ENCODE measurements at regions not wholly inside any gene's neighbourhood (a gene's known extent, or its start where the extent isn't known, plus 50 kb on each side); places are given as distances from the start of the nearest gene placed in this dataset.
"Not testable (repeated sequence)": the region's sequence is repeated elsewhere in the genome, so short reads cannot be mapped to it uniquely, and the experiment has no call there.

DNA sequence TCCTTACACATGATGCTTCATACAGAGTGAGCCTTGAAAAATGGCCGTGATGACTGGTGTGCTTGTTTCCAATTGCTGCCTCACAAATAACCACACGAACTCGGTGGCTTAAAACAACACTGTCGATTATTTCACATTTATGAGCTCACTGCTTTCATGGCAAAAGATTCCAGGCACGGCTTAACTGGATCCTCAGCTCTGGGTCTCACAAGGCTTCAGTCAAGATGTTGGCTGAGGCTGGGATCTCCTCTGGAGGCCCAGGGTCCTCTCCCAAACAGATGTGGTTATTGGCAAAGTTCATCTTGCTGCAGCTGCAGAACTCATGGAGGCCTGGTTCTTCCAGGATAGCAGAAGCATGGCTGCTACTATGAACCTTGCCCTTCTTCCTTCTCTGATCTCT, 144.6 kb downstream of the TFAP2C start:
- 98% methylated on average over 5 of the region's 5 CpGs for WGBS
- Histone ChIP-seq H3K9me3 (ENCODE audit: insufficient read depth, low read depth, low read length) (no peaks in the 10 kb centered on the region), H3K4me3 (ENCODE audit: low read length) (no peak overlapping the region), H3K9ac (ENCODE audit: low read depth, low read length) (no peak overlapping the region), H3K27me3 (ENCODE audit: insufficient read depth, low read length) (no peaks in the 10 kb centered on the region), H3K4me1 (ENCODE audit: insufficient read depth, low read length) (peaks cover 22% of the 10 kb centered on the region), H3K27ac (ENCODE audit: low read depth, low read length) (no peak overlapping the region), H3K36me3 (ENCODE audit: insufficient read depth, low read length) (no peaks in the 10 kb centered on the region)

DNA sequence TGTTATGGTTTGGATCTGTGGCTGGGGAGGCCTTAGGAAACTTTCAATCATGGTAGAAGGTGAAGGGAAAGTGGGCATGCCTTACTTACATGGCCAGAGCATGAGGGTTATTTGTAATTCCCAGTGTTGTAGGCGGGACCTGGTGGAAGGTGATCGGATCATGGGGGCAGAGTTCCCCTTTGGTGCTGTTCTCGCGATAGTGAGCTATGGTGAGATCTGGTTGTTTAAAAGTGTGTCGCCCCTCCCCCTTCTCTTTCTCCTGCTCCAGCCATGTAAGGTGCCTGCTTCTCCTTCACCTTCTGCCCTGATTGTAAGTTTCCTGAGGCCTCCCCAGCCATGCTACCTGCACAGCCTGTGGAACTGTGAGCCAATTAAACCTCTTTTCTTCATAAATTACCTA, 145.8 kb downstream of the TFAP2C start:
- H3K4me3 ChIP-seq (ENCODE audit: low read length): no peak overlapping the region
- WGBS: 84% methylated on average over 3 of the region's 5 CpGs
- H3K9ac ChIP-seq (ENCODE audit: low read depth, low read length): no peak overlapping the region
- H3K9me3 ChIP-seq (ENCODE audit: insufficient read depth, low read depth, low read length): no peaks in the 10 kb centered on the region
- H3K4me1 ChIP-seq (ENCODE audit: insufficient read depth, low read length): peaks cover 22% of the 10 kb centered on the region
- H3K36me3 ChIP-seq (ENCODE audit: insufficient read depth, low read length): no peaks in the 10 kb centered on the region
- no peak overlapping the region for H3K27ac ChIP-seq (ENCODE audit: low read depth, low read length)
- no peaks in the 10 kb centered on the region for H3K27me3 ChIP-seq (ENCODE audit: insufficient read depth, low read length)

DNA sequence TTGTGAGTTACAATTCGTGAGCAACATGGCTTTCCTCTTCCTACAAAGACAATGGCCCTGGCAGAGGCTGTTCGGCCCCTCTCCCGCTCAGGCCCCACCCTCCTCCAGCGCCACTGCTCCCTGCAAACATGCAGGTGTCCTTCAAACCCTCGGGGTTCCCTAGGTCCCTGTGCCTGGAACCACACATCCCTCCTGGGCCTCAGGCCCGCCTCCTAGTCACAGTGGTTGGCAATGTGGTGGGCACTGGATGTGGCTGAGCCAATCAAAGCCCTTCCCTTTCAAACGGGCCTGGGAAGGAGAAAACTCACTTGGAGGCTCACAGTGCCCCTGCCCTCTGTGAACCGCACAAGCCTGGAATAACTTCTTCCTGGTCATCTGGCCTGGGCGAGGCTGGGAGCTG, 147.2 kb downstream of the TFAP2C start:
- WGBS: 78% methylated on average over 9 of the region's 9 CpGs

DNA sequence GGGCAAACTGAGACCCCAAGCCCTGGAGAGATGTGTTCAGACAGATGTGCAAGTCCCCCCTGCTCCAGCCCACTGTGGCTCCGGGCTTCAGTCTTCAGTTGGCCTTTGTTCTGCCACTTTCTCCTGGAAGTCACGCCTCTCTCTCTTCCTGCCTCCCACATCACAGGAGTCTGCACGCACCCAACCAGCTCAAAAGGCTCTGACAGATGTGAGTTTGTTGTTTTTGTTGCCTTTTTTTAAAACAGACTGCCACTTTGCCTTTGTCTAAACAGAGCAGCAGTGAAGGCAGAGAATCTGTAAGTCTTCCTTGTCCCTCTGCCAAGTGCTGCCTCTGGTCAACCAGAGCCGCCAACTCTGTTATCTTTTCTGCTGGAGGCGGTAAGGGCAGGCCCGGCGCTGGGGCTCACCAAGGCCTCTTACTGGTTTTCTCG, 149.7 kb downstream of the TFAP2C start:
- H3K9ac ChIP-seq (ENCODE audit: low read depth, low read length): no peak overlapping the region
- 61% methylated on average over 7 of the region's 8 CpGs for WGBS

More for the DNA sequence above, 147.2 kb downstream of the TFAP2C start:
- Histone ChIP-seq H3K27me3 (ENCODE audit: insufficient read depth, low read length) (no peaks in the 10 kb centered on the region), H3K9me3 (ENCODE audit: insufficient read depth, low read depth, low read length) (no peaks in the 10 kb centered on the region), H3K4me3 (ENCODE audit: low read length) (no peak overlapping the region), H3K9ac (ENCODE audit: low read depth, low read length) (no peak overlapping the region), H3K36me3 (ENCODE audit: insufficient read depth, low read length) (no peaks in the 10 kb centered on the region), H3K27ac (ENCODE audit: low read depth, low read length) (no peak overlapping the region), H3K4me1 (ENCODE audit: insufficient read depth, low read length) (peaks cover 22% of the 10 kb centered on the region)

GRCh38 chr20:56779452-56780143, 150.5 kb downstream of the TFAP2C start:
- H3K4me3 ChIP-seq (ENCODE audit: low read length): no peak overlapping the region
- WGBS: 63% methylated on average over 10 of the region's 11 CpGs
- H3K27me3 ChIP-seq (ENCODE audit: insufficient read depth, low read length): no peaks in the 10 kb centered on the region
- no peaks in the 10 kb centered on the region for H3K9me3 ChIP-seq (ENCODE audit: insufficient read depth, low read depth, low read length)
- no peak overlapping the region for H3K27ac ChIP-seq (ENCODE audit: low read depth, low read length)
- no peak overlapping the region for H3K9ac ChIP-seq (ENCODE audit: low read depth, low read length)
- H3K36me3 ChIP-seq (ENCODE audit: insufficient read depth, low read length): no peaks in the 10 kb centered on the region
- peaks cover 14% of the 10 kb centered on the region for H3K4me1 ChIP-seq (ENCODE audit: insufficient read depth, low read length)

More for the DNA sequence above, 149.7 kb downstream of the TFAP2C start:
- Histone ChIP-seq H3K27ac (ENCODE audit: low read depth, low read length) (no peak overlapping the region), H3K9me3 (ENCODE audit: insufficient read depth, low read depth, low read length) (no peaks in the 10 kb centered on the region), H3K4me1 (ENCODE audit: insufficient read depth, low read length) (peaks cover 14% of the 10 kb centered on the region), H3K36me3 (ENCODE audit: insufficient read depth, low read length) (no peaks in the 10 kb centered on the region), H3K4me3 (ENCODE audit: low read length) (no peak overlapping the region), H3K27me3 (ENCODE audit: insufficient read depth, low read length) (no peaks in the 10 kb centered on the region)

DNA sequence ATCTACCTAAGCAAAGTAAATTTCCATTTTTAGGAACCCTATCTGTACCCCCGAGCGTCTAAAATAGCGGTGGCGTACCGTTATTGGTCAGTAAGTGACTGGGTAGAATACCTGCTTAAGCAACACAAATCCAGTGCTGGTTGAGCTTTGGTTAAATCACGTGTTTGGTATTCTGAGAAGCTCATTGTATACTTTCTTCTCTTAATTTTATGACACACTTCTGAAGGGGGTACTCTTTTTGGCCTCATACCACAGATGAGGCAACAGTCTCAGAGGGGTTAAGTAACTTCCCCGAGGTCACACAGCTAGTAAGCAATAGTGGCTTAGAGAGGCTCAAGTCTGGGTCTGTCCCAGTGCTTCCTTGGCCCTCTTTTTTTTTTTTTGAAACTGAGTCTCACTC, 151.2 kb downstream of the TFAP2C start:
- WGBS: 82% methylated on average over 7 of the region's 7 CpGs
- Histone ChIP-seq H3K4me3 (ENCODE audit: low read length) (no peak overlapping the region), H3K36me3 (ENCODE audit: insufficient read depth, low read length) (no peaks in the 10 kb centered on the region), H3K4me1 (ENCODE audit: insufficient read depth, low read length) (peaks cover 13% of the 10 kb centered on the region), H3K9me3 (ENCODE audit: insufficient read depth, low read depth, low read length) (no peaks in the 10 kb centered on the region), H3K27me3 (ENCODE audit: insufficient read depth, low read length) (no peaks in the 10 kb centered on the region), H3K27ac (ENCODE audit: low read depth, low read length) (no peak overlapping the region), H3K9ac (ENCODE audit: low read depth, low read length) (no peak overlapping the region)

- Histone ChIP-seq H3K27me3 (ENCODE audit: insufficient read depth, low read length) (no peaks in the 10 kb centered on the region), H3K9me3 (ENCODE audit: insufficient read depth, low read depth, low read length) (no peaks in the 10 kb centered on the region), H3K27ac (ENCODE audit: low read depth, low read length) (no peak overlapping the region), H3K4me1 (ENCODE audit: insufficient read depth, low read length) (peaks cover 10% of the 10 kb centered on the region), H3K9ac (ENCODE audit: low read depth, low read length) (no peak overlapping the region), H3K36me3 (ENCODE audit: insufficient read depth, low read length) (no peaks in the 10 kb centered on the region), H3K4me3 (ENCODE audit: low read length) (no peak overlapping the region)
- 89% methylated on average over 12 of the region's 12 CpGs for WGBS
Observed at GRCh38 chr20:56781108-56781739, 152.1 kb downstream of the TFAP2C start.

- not testable (repeated sequence) for H3K36me3 ChIP-seq (ENCODE audit: insufficient read depth, low read length); H3K9ac ChIP-seq (ENCODE audit: low read depth, low read length); H3K4me3 ChIP-seq (ENCODE audit: low read length); H3K27ac ChIP-seq (ENCODE audit: low read depth, low read length); H3K9me3 ChIP-seq (ENCODE audit: insufficient read depth, low read depth, low read length); H3K4me1 ChIP-seq (ENCODE audit: insufficient read depth, low read length); H3K27me3 ChIP-seq (ENCODE audit: insufficient read depth, low read length)
- WGBS: 86% methylated on average over 2 of the region's 2 CpGs
Observed at GRCh38 chr20:56781987-56782560, 153.0 kb downstream of the TFAP2C start.

DNA sequence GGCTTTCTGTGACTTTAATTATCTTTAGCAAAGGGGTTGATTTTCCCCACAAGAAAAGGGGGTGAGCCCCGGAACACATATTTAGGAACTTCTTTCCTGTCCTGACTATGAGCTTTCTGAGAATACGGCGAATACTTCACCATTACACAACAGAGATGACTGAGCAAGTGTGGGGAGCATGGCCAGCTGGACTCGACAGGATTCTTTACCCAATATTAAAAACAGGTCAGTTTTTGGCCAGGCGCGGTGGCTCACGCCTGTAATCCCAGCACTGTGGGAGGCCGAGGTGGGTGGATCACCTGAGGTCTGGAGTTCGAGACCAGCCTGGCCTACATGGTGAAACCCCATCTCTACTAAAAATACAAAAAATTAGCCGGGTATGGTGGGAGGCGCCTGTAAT, 153.7 kb downstream of the TFAP2C start:
- 95% methylated on average over 11 of the region's 11 CpGs for WGBS
- H3K9ac ChIP-seq (ENCODE audit: low read depth, low read length); H3K27ac ChIP-seq (ENCODE audit: low read depth, low read length): not testable (repeated sequence)

DNA sequence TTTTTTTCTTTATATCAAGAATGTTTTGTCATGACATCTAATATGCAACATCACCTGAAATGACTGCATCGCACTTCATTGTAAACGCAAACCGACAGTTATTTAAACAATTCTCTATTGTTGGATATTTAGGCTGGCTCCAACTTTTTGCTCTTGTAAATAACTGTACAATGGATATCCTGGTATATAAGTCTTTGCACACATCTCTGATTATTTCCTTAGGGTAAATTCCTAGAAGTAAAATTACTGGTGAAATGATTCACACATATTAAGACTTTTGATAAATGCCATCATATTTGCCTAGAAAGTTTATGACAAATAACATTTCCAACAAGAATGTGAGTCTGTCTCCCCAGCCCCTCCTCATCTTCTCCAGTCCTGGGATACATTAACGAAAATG, 154.7 kb downstream of the TFAP2C start:
- whole genome bisulfite sequencing: 93% methylated on average over 4 of the region's 4 CpGs
- H3K4me3 ChIP-seq (ENCODE audit: low read length): no peak overlapping the region

More for the DNA sequence above, 153.7 kb downstream of the TFAP2C start:
- H3K4me1 ChIP-seq (ENCODE audit: insufficient read depth, low read length); H3K36me3 ChIP-seq (ENCODE audit: insufficient read depth, low read length); H3K27me3 ChIP-seq (ENCODE audit: insufficient read depth, low read length); H3K4me3 ChIP-seq (ENCODE audit: low read length); H3K9me3 ChIP-seq (ENCODE audit: insufficient read depth, low read depth, low read length): not testable (repeated sequence)

DNA sequence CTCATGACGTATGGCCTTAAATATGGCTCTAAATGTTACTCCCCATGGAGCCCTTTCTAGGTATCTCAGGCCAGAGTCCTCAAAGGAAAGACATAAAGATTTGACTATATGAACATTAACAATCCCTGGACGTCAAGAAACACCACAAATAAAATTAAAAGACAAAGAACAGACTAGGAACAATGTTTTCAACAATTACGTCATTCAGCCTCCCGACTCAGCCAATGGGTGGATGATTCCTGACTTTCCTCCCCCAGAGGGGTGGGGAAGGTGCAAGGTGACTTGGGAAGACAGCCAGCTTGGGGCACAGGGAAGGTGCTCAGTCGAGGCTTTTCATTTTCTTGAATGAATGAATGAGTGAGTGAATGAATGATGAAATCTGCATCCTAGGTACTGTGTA, 157.4 kb downstream of the TFAP2C start:
- Histone ChIP-seq H3K27ac (ENCODE audit: low read depth, low read length) (no peak overlapping the region), H3K27me3 (ENCODE audit: insufficient read depth, low read length) (no peaks in the 10 kb centered on the region), H3K36me3 (ENCODE audit: insufficient read depth, low read length) (no peaks in the 10 kb centered on the region), H3K9me3 (ENCODE audit: insufficient read depth, low read depth, low read length) (no peaks in the 10 kb centered on the region), H3K4me3 (ENCODE audit: low read length) (no peak overlapping the region), H3K4me1 (ENCODE audit: insufficient read depth, low read length) (no peaks in the 10 kb centered on the region), H3K9ac (ENCODE audit: low read depth, low read length) (no peak overlapping the region)
- WGBS: 74% methylated on average over 5 of the region's 5 CpGs

More for the DNA sequence above, 154.7 kb downstream of the TFAP2C start:
- no peaks in the 10 kb centered on the region for H3K36me3 ChIP-seq (ENCODE audit: insufficient read depth, low read length)
- no peaks in the 10 kb centered on the region for H3K4me1 ChIP-seq (ENCODE audit: insufficient read depth, low read length)
- no peak overlapping the region for H3K9ac ChIP-seq (ENCODE audit: low read depth, low read length)
- no peak overlapping the region for H3K27ac ChIP-seq (ENCODE audit: low read depth, low read length)
- no peaks in the 10 kb centered on the region for H3K9me3 ChIP-seq (ENCODE audit: insufficient read depth, low read depth, low read length)
- H3K27me3 ChIP-seq (ENCODE audit: insufficient read depth, low read length): no peaks in the 10 kb centered on the region
